Osteoblast (primary cell): ENCODE measurements at regions not wholly inside any gene's neighbourhood (a gene's known extent, or its start where the extent isn't known, plus 50 kb on each side); places are given as distances from the start of the nearest gene placed in this dataset.

Experiments
- DNase-seq: peaks from one replicate; pipeline ENCODE4 v3.0.0; 2011; ENCODE audit warnings: low spot score, mixed read lengths; ENCODE audit not compliant: insufficient read length; ENCODE audit errors: missing footprints
- H2AFZ ChIP-seq: 2 replicates; pipeline ENCODE4 v1.6.0; 2011; ENCODE audit warnings: mild to moderate bottlenecking, low read length
- H3K27ac ChIP-seq: 2 replicates; pipeline ENCODE4 v1.5.1; 2011; ENCODE audit warnings: mild to moderate bottlenecking, low read depth, low read length, moderate library complexity
- H3K27me3 ChIP-seq: 2 replicates; pipeline ENCODE4 v1.6.0; 2012; ENCODE audit warnings: mild to moderate bottlenecking, control low read depth, inconsistent platforms, low read length, moderate library complexity; ENCODE audit not compliant: insufficient read depth
- H3K36me3 ChIP-seq: 2 replicates; pipeline ENCODE4 v1.5.1; 2011; ENCODE audit warnings: mild to moderate bottlenecking, low read length, control low read depth, moderate library complexity; ENCODE audit not compliant: insufficient read depth
- H3K4me1 ChIP-seq: 2 replicates; pipeline ENCODE4 v1.5.1; 2011; ENCODE audit warnings: mild to moderate bottlenecking, low read length, control low read depth, moderate library complexity; ENCODE audit not compliant: insufficient read depth
- H3K4me2 ChIP-seq: 2 replicates; pipeline ENCODE4 v1.6.0; 2011; ENCODE audit warnings: mild to moderate bottlenecking, low read length; ENCODE audit not compliant: insufficient read depth
- H3K4me3 ChIP-seq: fragments of 200-600 bp; sonication (generic); 3 replicates; pipeline ENCODE4 v1.5.1; 2012; ENCODE audit warnings: mild to moderate bottlenecking, low read length, inconsistent platforms; ENCODE audit not compliant: insufficient read depth
- H3K79me2 ChIP-seq: 2 replicates; pipeline ENCODE4 v1.6.0; 2012; ENCODE audit warnings: mild to moderate bottlenecking, low read length, control low read depth, inconsistent platforms; ENCODE audit not compliant: insufficient read depth
- H3K9me3 ChIP-seq: 2 replicates; pipeline ENCODE4 v1.5.1; 2011; ENCODE audit warnings: low read depth, low read length, control low read depth
- H4K20me1 ChIP-seq: 2 replicates; pipeline ENCODE4 v1.6.0; 2012; ENCODE audit warnings: mild to moderate bottlenecking, low read length, control low read depth; ENCODE audit not compliant: insufficient read depth
- CTCF ChIP-seq: IDR thresholded peaks from 2 replicates; pipeline ENCODE4 v1.5.1; 2011; ENCODE audit warnings: mild to moderate bottlenecking, low read depth, low read length, moderate library complexity; ENCODE audit errors: extremely low read depth

- H2AFZ ChIP-seq = no peak overlapping the region
- no peak overlapping the region for H3K4me2 ChIP-seq
- no peak for DNase-seq
- H3K4me1 ChIP-seq = no peaks in the 10 kb centered on the region
- no peaks in the 10 kb centered on the region for H3K79me2 ChIP-seq
- H3K9me3 ChIP-seq = no peaks in the 10 kb centered on the region
- no peaks in the 10 kb centered on the region for H3K27me3 ChIP-seq
- H3K27ac ChIP-seq = no peak overlapping the region
- TF ChIP-seq CTCF = no peak
- no peaks in the 10 kb centered on the region for H4K20me1 ChIP-seq
- H3K36me3 ChIP-seq = no peaks in the 10 kb centered on the region
- no peak overlapping the region for H3K4me3 ChIP-seq
Measured at GRCh38 chr17:51419476-51419875, 159.1 kb downstream of the UTP18 start.

GRCh38 chr17:51421525-51421924 is 161.2 kb downstream of the UTP18 start:
- no peak overlapping the region for H2AFZ ChIP-seq
- no peak overlapping the region for H3K4me3 ChIP-seq
- H3K9me3 ChIP-seq = no peaks in the 10 kb centered on the region
- no peaks in the 10 kb centered on the region for H3K79me2 ChIP-seq
- no peaks in the 10 kb centered on the region for H3K27me3 ChIP-seq
- no peak for DNase-seq
- H3K4me2 ChIP-seq = no peak overlapping the region
- no peak for TF ChIP-seq CTCF
- no peak overlapping the region for H3K27ac ChIP-seq
- no peaks in the 10 kb centered on the region for H3K4me1 ChIP-seq
- H4K20me1 ChIP-seq = no peaks in the 10 kb centered on the region
- no peaks in the 10 kb centered on the region for H3K36me3 ChIP-seq

GRCh38 chr17:51422634-51423033 is 162.3 kb downstream of the UTP18 start:
- Histone ChIP-seq H3K79me2 (no peaks in the 10 kb centered on the region), H3K27ac (no peak overlapping the region), H3K27me3 (no peaks in the 10 kb centered on the region), H2AFZ (no peak overlapping the region), H3K4me3 (no peak overlapping the region), H3K4me1 (no peaks in the 10 kb centered on the region), H4K20me1 (no peaks in the 10 kb centered on the region), H3K9me3 (no peaks in the 10 kb centered on the region), H3K36me3 (no peaks in the 10 kb centered on the region), H3K4me2 (no peak overlapping the region)
- TF ChIP-seq CTCF = no peak
- DNase-seq = no peak

- Histone ChIP-seq H3K4me2 (no peak overlapping the region), H3K27ac (no peak overlapping the region), H3K36me3 (no peaks in the 10 kb centered on the region), H3K9me3 (no peaks in the 10 kb centered on the region), H4K20me1 (no peaks in the 10 kb centered on the region), H3K4me1 (no peaks in the 10 kb centered on the region), H3K27me3 (no peaks in the 10 kb centered on the region), H2AFZ (no peak overlapping the region), H3K79me2 (no peaks in the 10 kb centered on the region), H3K4me3 (no peak overlapping the region)
- no peak for TF ChIP-seq CTCF
- DNase-seq = no peak
Measured at GRCh38 chr17:51423421-51424160, 163.2 kb downstream of the UTP18 start.
